ENCODE measurements at regions not wholly inside any gene's neighbourhood (a gene's known extent, or its start where the extent isn't known, plus 50 kb on each side); places are given as distances from the start of the nearest gene placed in this dataset.

DNA sequence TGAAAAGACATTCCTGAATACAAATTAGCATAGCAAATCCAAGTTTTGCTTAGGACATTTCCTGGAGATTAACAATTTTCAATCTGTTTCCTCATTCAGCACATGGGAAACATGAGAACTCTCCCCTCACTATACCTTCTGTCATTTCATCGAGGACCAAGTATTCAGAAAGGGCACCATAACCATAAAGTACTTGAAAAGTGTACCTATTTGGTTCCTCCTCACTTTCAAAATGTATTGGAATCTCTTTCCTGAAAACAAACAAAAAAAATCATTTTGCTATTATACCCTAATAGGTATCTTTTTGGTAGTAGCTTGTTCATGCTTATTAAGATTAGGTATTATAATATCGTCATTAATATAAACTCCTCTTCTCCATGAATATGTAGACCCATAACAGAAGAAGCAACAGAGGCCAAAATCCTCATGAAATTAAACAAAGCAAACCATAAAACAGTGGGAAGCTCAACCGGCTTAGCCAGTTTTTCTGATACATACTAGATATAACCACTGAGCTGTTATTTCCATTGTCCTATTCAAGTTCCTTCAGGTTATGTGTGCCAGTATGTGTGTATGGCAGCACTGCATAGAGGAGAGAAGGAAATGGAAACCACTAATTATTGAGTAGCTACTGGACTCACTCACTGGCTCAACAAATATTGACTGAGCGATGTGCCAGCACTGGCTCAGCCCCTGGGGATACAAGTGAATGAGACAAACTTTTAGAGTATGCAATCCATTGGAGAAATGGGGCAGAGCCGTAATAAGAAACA lies 274.0 kb downstream of the MAFB start:
- Histone ChIP-seq H2BK120ac (replicated peaks; ENCODE audit: low read depth, low read length) (no peak overlapping the region), H3K4me3 (ENCODE audit: extremely low read depth in 1 of 4, insufficient read depth in 2 of 4, low read depth in 3 of 4, low read length in 4 of 4) (no peak overlapping the region), H4K5ac (ENCODE audit: insufficient read length, low read depth, low read length) (no peak overlapping the region), H3K4ac (replicated peaks; ENCODE audit: insufficient read length, low read depth, low read length) (no peak overlapping the region), H2BK12ac (ENCODE audit: low read depth, low read length) (no peak overlapping the region), H3K18ac (ENCODE audit: extremely low read depth, low read length) (no peak overlapping the region), H3K36me3 (ENCODE audit: control insufficient read depth in 2 of 4, insufficient read depth in 4 of 4, low read length in 3 of 4) (no peaks in the 10 kb centered on the region), H3K27ac (ENCODE audit: low read depth, low read length) (no peak overlapping the region), H4K91ac (replicated peaks; ENCODE audit: insufficient read length, low read length) (no peak overlapping the region), H3K79me1 (ENCODE audit: low read depth, low read length) (no peaks in the 10 kb centered on the region), H4K8ac (ENCODE audit: extremely low read depth, insufficient read depth, low read length) (no peak overlapping the region), H3K9ac (replicated peaks in 1 of 4; ENCODE audit: extremely low read depth in 1 of 4, low read depth in 3 of 4, low read length in 3 of 4) (no peak overlapping the region), H3K23me2 (ENCODE audit: low read depth, low read length) (no peaks in the 10 kb centered on the region), H3K23ac (ENCODE audit: insufficient read length) (no peak overlapping the region), H2BK5ac (ENCODE audit: low read depth, low read length) (no peak overlapping the region), H3K4me2 (ENCODE audit: insufficient read depth in 1 of 2, low read depth in 2 of 2, low read length in 2 of 2) (no peak overlapping the region), H3K9me3 (ENCODE audit: insufficient read depth in 2 of 2, low read depth in 1 of 2, low read length in 1 of 2) (peaks cover 0 to 3% of the 10 kb centered on the region in 2 experiments; a peak in 1 of 4 replicates), H3K14ac (ENCODE audit: insufficient read length) (no peak overlapping the region), H2AFZ (ENCODE audit: low read length) (no peak overlapping the region), H2BK15ac (ENCODE audit: low read length) (no peak overlapping the region), H3K56ac (replicated peaks; ENCODE audit: insufficient read length, low read depth, low read length) (no peak overlapping the region), H3K79me2 (ENCODE audit: control insufficient read depth in 1 of 2, insufficient read depth in 2 of 2, low read length in 2 of 2) (no peaks in the 10 kb centered on the region), H4K20me1 (replicated peaks in 1 of 2; ENCODE audit: control insufficient read depth in 1 of 2, insufficient read depth in 2 of 2, low read length in 2 of 2) (no peaks in the 10 kb centered on the region), H2AK5ac (ENCODE audit: low read depth, low read length) (no peak overlapping the region), H3K27me3 (replicated peaks in 1 of 4; ENCODE audit: control insufficient read depth in 3 of 4, extremely low read depth in 1 of 4, insufficient read depth in 3 of 4, low read length in 3 of 4) (no peaks in the 10 kb centered on the region), H3K4me1 (replicated peaks in 1 of 4; ENCODE audit: control insufficient read depth in 3 of 4, insufficient read depth in 4 of 4, low read length in 3 of 4) (no peaks in the 10 kb centered on the region), H2BK20ac (ENCODE audit: low read length) (no peak overlapping the region)
- FAIRE-seq (no peak), DNase-seq (ENCODE audit: low read depth in 1 of 2, low spot score in 2 of 2) (no peak)
- CTCF ChIA-PET (ENCODE audit: partially characterized antibody) = no interaction called here
- 97% methylated on average over 5 of the region's 5 CpGs; no CpG with 5 or more reads in 1 of the 2 experiments for WGBS, 2 experiments (ENCODE audit: extremely low coverage in 1 of 2, insufficient coverage in 1 of 2, insufficient read length in 1 of 2, insufficient replicate concordance in 2 of 2, low coverage in 1 of 2, low lambda C conversion rate in 2 of 2, missing lambda C conversion rate in 1 of 2)
- TF ChIP-seq KDM4A (IDR thresholded peaks at IDR 0.05; ENCODE audit: low read depth, low read length, severe bottlenecking) (no peak), POLR2A (IDR thresholded peaks at IDR 0.05; ENCODE audit: control extremely low read depth in 1 of 2, low read depth in 2 of 2, low read length in 2 of 2) (peak in 1 of 2 experiments; percentile 26; a peak in 2 of 3 replicates), TAF7 (optimal IDR thresholded peaks at IDR 0.05; ENCODE audit: borderline replicate concordance, low read depth, low read length) (peak; percentile 70), TBP (IDR thresholded peaks at IDR 0.05; ENCODE audit: low read depth, low read length) (peak; percentile 79)
- TF ChIP-seq, protein P1, sequence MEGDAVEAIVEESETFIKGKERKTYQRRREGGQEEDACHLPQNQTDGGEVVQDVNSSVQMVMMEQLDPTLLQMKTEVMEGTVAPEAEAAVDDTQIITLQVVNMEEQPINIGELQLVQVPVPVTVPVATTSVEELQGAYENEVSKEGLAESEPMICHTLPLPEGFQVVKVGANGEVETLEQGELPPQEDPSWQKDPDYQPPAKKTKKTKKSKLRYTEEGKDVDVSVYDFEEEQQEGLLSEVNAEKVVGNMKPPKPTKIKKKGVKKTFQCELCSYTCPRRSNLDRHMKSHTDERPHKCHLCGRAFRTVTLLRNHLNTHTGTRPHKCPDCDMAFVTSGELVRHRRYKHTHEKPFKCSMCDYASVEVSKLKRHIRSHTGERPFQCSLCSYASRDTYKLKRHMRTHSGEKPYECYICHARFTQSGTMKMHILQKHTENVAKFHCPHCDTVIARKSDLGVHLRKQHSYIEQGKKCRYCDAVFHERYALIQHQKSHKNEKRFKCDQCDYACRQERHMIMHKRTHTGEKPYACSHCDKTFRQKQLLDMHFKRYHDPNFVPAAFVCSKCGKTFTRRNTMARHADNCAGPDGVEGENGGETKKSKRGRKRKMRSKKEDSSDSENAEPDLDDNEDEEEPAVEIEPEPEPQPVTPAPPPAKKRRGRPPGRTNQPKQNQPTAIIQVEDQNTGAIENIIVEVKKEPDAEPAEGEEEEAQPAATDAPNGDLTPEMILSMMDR (IDR thresholded peaks at IDR 0.05; ENCODE audit: control extremely low read depth in 1 of 3, insufficient read depth in 1 of 3, low read depth in 1 of 3, low read length in 3 of 3) = no peak
- POLR2A ChIA-PET (ENCODE audit: partially characterized antibody) = interaction anchor here (0.7 to 1.9 kb wide), 5 partner anchors 8 to 147 kb away, joined by 3 to 6 read pairs (median 3); no protein-coding TSS in a partner anchor
